ENCODE measurements at regions not wholly inside any gene's neighbourhood (a gene's known extent, or its start where the extent isn't known, plus 50 kb on each side); places are given as distances from the start of the nearest gene placed in this dataset.

DNA sequence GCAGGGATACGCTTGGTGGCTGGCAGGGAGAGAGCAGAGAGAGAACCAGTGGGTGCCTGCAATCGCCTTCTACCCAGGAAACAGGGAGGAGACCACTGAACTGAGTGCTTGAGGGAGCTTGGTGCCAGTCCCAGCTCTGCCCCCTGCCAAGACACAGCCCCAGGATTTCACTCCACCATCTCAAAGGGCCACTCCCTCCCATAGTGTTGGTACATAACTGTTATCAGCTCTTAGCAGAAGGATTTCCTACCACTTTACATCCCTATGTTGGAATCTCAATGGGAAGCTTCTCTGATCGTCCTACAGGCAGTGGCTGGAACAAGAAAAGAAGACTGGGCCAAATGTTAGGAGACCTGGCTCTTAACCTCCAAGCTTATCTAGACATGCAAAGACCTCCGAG is 157.4 kb upstream of the FOXN3 start:
- TF ChIP-seq, protein P1, sequence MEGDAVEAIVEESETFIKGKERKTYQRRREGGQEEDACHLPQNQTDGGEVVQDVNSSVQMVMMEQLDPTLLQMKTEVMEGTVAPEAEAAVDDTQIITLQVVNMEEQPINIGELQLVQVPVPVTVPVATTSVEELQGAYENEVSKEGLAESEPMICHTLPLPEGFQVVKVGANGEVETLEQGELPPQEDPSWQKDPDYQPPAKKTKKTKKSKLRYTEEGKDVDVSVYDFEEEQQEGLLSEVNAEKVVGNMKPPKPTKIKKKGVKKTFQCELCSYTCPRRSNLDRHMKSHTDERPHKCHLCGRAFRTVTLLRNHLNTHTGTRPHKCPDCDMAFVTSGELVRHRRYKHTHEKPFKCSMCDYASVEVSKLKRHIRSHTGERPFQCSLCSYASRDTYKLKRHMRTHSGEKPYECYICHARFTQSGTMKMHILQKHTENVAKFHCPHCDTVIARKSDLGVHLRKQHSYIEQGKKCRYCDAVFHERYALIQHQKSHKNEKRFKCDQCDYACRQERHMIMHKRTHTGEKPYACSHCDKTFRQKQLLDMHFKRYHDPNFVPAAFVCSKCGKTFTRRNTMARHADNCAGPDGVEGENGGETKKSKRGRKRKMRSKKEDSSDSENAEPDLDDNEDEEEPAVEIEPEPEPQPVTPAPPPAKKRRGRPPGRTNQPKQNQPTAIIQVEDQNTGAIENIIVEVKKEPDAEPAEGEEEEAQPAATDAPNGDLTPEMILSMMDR (IDR thresholded peaks at IDR 0.05; ENCODE audit: insufficient read depth, low read depth, low read length): no peak
- ChIA-PET POLR2A (no interaction called here), CTCF (interaction anchor here (1.0 kb wide), 1 partner anchor 15 kb away, joined by 3 read pairs; no protein-coding TSS in a partner anchor)
- no peaks in the 10 kb centered on the region for H3K27me3 ChIP-seq (ENCODE audit: control insufficient read depth, insufficient read depth, low read length)
- no peak overlapping the region for H3K4me3 ChIP-seq (ENCODE audit: low read depth, low read length)
- 0 out of 2 replicates have a peak, but pooled peaks cover 1% of the 10 kb centered on the region for H3K36me3 ChIP-seq (ENCODE audit: control insufficient read depth, insufficient read depth, low read length)
- no peak for DNase-seq (ENCODE audit: low read depth)

DNA sequence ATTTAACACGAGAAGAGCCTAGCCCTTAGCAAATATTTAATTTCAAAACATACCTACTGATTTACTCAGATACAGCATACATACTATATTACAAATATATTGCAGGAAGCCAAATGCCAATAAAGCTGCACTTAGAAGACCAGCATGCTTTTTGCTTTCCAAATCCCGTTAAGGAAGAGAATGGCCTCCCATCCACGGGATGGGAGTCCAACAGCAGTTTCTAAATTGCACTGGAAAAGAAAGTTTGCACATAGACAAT is 156.3 kb upstream of the FOXN3 start:
- POLR2A ChIA-PET: no interaction called here
- CTCF ChIA-PET: no interaction called here
- TF ChIP-seq, protein P1 (IDR thresholded peaks at IDR 0.05; ENCODE audit: insufficient read depth, low read depth, low read length): no peak
- no peak overlapping the region for H3K4me3 ChIP-seq (ENCODE audit: low read depth, low read length)
- H3K27me3 ChIP-seq (ENCODE audit: control insufficient read depth, insufficient read depth, low read length): no peaks in the 10 kb centered on the region
- no peak for DNase-seq (ENCODE audit: low read depth)
- 0 out of 2 replicates have a peak, but pooled peaks cover 1% of the 10 kb centered on the region for H3K36me3 ChIP-seq (ENCODE audit: control insufficient read depth, insufficient read depth, low read length)

DNA sequence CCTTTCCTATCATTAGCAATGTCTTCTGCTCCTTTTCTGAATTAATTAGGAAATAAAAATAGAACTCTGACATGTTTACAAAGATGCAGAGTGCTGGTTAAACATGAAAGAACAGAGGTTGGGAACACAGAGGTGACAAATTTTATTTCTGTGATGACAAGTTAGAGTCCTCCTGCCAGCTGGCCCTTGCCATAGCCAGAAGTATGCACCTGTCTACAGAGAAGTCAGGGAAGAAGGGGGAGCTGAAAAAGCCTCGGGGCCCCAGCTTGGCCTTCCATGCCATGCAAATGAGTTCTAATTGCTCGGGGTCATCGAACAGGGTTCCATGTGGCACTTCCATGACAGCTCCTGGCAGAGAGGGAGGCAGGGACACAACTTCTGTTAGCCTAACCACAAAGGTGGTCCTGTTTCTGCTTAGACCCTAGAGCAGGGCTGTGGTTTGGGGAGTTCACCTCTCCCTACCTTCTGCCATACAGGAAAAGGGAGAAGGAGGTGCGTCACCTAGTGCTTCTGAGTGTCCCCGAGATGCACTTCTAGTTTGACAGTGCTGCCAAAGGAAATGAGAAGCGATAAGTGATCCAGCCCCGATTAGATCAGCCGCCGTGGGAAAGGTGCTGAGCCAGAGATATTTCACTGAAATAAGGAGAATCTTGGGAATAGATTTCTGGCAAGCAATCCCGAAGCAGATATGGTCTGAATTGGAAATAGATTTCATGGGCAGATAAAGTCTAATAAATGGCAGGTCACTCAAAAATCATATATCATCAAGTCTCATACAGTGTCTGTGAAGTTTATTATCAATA is 155.8 kb upstream of the FOXN3 start:
- H3K36me3 ChIP-seq (ENCODE audit: control insufficient read depth, insufficient read depth, low read length): 0 out of 2 replicates have a peak, but pooled peaks cover 1% of the 10 kb centered on the region
- TF ChIP-seq, protein P1 (IDR thresholded peaks at IDR 0.05; ENCODE audit: insufficient read depth, low read depth, low read length): no peak
- no peaks in the 10 kb centered on the region for H3K27me3 ChIP-seq (ENCODE audit: control insufficient read depth, insufficient read depth, low read length)
- ChIA-PET CTCF (no interaction called here), POLR2A (no interaction called here)
- DNase-seq (ENCODE audit: low read depth): no peak
- no peak overlapping the region for H3K4me3 ChIP-seq (ENCODE audit: low read depth, low read length)

DNA sequence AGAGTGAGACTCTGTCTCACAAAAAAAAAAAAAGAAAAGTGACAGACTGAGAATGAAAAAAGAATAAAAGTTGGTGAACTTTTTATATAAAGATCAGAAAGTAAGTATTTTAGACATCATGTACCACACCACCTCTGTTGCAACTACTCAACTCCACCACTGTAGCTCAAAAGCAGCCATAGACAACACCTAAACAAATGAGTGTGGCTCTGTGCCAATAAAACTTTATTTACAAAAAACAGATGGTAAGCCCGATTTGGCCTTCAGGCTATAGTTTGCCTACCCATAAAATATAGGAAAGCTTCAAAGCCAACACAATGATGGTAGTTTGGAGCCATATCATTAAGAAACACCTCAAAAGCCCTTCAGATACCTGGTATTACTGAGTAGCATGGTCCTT is 154.5 kb upstream of the FOXN3 start:
- no peak overlapping the region for H3K4me3 ChIP-seq (ENCODE audit: low read depth, low read length)
- TF ChIP-seq, protein P1 (IDR thresholded peaks at IDR 0.05; ENCODE audit: insufficient read depth, low read depth, low read length): no peak
- no peaks in the 10 kb centered on the region for H3K27me3 ChIP-seq (ENCODE audit: control insufficient read depth, insufficient read depth, low read length)
- H3K36me3 ChIP-seq (ENCODE audit: control insufficient read depth, insufficient read depth, low read length): 0 out of 2 replicates have a peak, but pooled peaks cover 1% of the 10 kb centered on the region
- CTCF ChIA-PET: no interaction called here
- POLR2A ChIA-PET: no interaction called here
- DNase-seq (ENCODE audit: low read depth): no peak

DNA sequence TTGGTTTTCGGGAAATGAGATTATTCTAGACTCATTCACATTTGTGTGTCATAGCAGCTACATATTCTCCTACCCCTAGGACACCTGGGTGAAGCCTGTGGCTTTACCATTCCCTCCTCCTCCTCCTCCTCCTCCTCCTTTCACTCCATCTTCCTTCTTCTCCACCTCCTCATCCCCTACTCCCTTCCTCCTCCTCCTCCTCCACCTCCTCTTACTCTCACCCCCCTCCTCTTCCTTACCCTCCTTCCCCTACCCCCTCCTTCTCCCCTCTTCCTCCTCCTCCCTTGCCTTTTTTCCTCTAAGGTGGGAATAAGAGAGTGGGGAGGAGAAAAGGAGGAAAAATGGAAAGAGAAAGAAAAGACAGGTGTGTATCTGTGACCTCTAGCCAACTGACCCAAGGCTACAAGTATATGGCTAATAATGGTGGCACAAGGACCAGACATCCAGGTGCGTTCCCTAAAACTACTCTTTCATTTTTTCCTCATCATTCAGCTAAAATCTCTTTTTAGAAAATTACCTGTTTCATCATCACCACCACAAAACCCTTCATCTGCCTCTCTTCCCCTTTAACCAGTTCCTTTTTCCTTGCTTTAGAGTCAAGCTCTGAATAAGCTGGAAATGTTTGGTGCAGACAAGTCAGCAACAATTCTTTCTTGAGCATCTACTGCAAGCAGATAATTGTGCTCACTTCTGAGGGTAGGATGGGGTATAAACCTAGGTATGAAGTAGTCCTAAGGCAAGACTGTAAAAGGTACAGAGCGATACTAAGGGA is 149.8 kb upstream of the FOXN3 start:
- DNase-seq (ENCODE audit: low read depth): no peak
- no peak overlapping the region for H3K4me3 ChIP-seq (ENCODE audit: low read depth, low read length)
- no peaks in the 10 kb centered on the region for H3K27me3 ChIP-seq (ENCODE audit: control insufficient read depth, insufficient read depth, low read length)
- TF ChIP-seq, protein P1 (IDR thresholded peaks at IDR 0.05; ENCODE audit: insufficient read depth, low read depth, low read length): no peak
- no peaks in the 10 kb centered on the region for H3K36me3 ChIP-seq (ENCODE audit: control insufficient read depth, insufficient read depth, low read length)
- CTCF ChIA-PET: interaction anchor here (0.6 kb wide), 1 partner anchor 70 kb away, joined by 3 read pairs; no protein-coding TSS in a partner anchor
- POLR2A ChIA-PET: no interaction called here
